ENCODE measurements at regions not wholly inside any gene's neighbourhood (a gene's known extent, or its start where the extent isn't known, plus 50 kb on each side); places are given as distances from the start of the nearest gene placed in this dataset.

- Histone ChIP-seq H3K36me3 (ENCODE audit: control insufficient read depth, insufficient read depth, low read length) (no peaks in the 10 kb centered on the region), H3K4me3 (ENCODE audit: low read depth, low read length) (no peak overlapping the region), H3K27me3 (ENCODE audit: control insufficient read depth, insufficient read depth, low read length) (no peaks in the 10 kb centered on the region)
- DNase-seq (ENCODE audit: low read depth): no peak
- TF ChIP-seq CTCF (IDR thresholded peaks at IDR 0.05; ENCODE audit: insufficient read depth, low read length, poor library complexity, severe bottlenecking): no peak
These were observed 318.6 kb downstream of the TCERG1L start for GRCh38 chr10:130992802-130993523.

GRCh38 chr10:130993612-130994011, 317.9 kb downstream of the TCERG1L start:
- Histone ChIP-seq H3K4me3 (ENCODE audit: low read depth, low read length) (no peak overlapping the region), H3K27me3 (ENCODE audit: control insufficient read depth, insufficient read depth, low read length) (no peaks in the 10 kb centered on the region), H3K36me3 (ENCODE audit: control insufficient read depth, insufficient read depth, low read length) (no peaks in the 10 kb centered on the region)
- TF ChIP-seq CTCF (IDR thresholded peaks at IDR 0.05; ENCODE audit: insufficient read depth, low read length, poor library complexity, severe bottlenecking): no peak
- no peak for DNase-seq (ENCODE audit: low read depth)

GRCh38 chr10:130994191-130994590, 317.3 kb downstream of the TCERG1L start:
- Histone ChIP-seq H3K27me3 (ENCODE audit: control insufficient read depth, insufficient read depth, low read length) (no peaks in the 10 kb centered on the region), H3K4me3 (ENCODE audit: low read depth, low read length) (no peak overlapping the region), H3K36me3 (ENCODE audit: control insufficient read depth, insufficient read depth, low read length) (no peaks in the 10 kb centered on the region)
- DNase-seq (ENCODE audit: low read depth): no peak
- TF ChIP-seq CTCF (IDR thresholded peaks at IDR 0.05; ENCODE audit: insufficient read depth, low read length, poor library complexity, severe bottlenecking): no peak

- no peak for TF ChIP-seq CTCF (IDR thresholded peaks at IDR 0.05; ENCODE audit: insufficient read depth, low read length, poor library complexity, severe bottlenecking)
- Histone ChIP-seq H3K27me3 (ENCODE audit: control insufficient read depth, insufficient read depth, low read length) (no peaks in the 10 kb centered on the region), H3K36me3 (ENCODE audit: control insufficient read depth, insufficient read depth, low read length) (no peaks in the 10 kb centered on the region), H3K4me3 (ENCODE audit: low read depth, low read length) (no peak overlapping the region)
- DNase-seq (ENCODE audit: low read depth): no peak
These were observed 316.7 kb downstream of the TCERG1L start for GRCh38 chr10:130994845-130995244.

GRCh38 chr10:130997267-130998045, 314.1 kb downstream of the TCERG1L start:
- no peak for DNase-seq (ENCODE audit: low read depth)
- H3K36me3 ChIP-seq (ENCODE audit: control insufficient read depth, insufficient read depth, low read length): no peaks in the 10 kb centered on the region
- TF ChIP-seq CTCF (IDR thresholded peaks at IDR 0.05; ENCODE audit: insufficient read depth, low read length, poor library complexity, severe bottlenecking): no peak

More at GRCh38 chr10:130997267-130998045, 314.1 kb downstream of the TCERG1L start:
- Histone ChIP-seq H3K4me3 (ENCODE audit: low read depth, low read length) (no peak overlapping the region), H3K27me3 (ENCODE audit: control insufficient read depth, insufficient read depth, low read length) (no peaks in the 10 kb centered on the region)
